ENCODE measurements at regions not wholly inside any gene's neighbourhood (a gene's known extent, or its start where the extent isn't known, plus 50 kb on each side); places are given as distances from the start of the nearest gene placed in this dataset.

- TF ChIP-seq CTCF (IDR thresholded peaks at IDR 0.05) (no peak), FOXK1 (CRISPR knock-in tag; IDR thresholded peaks at IDR 0.05) (no peak), ZNF396 (CRISPR knock-in tag; IDR thresholded peaks at IDR 0.05; ENCODE audit: borderline replicate concordance) (no peak), PREB (CRISPR knock-in tag; IDR thresholded peaks at IDR 0.05; ENCODE audit: borderline replicate concordance) (no peak)
Measured at GRCh38 chr7:131014906-131015656, 281.1 kb upstream of the KLF14 start.

All from WTC11 (cell line).